SJCRH30 (cell line): ENCODE measurements at regions not wholly inside any gene's neighbourhood (a gene's known extent, or its start where the extent isn't known, plus 50 kb on each side); places are given as distances from the start of the nearest gene placed in this dataset.
"Not testable (repeated sequence)": the region's sequence is repeated elsewhere in the genome, so short reads cannot be mapped to it uniquely, and the experiment has no call there.

Experiments
- DNase-seq, 2 experiments: peaks; one replicate each; pipeline ENCODE4 v3.0.0-alpha.2; 2015 to 2020
- H3K27ac ChIP-seq: fragments of 250-450 bp; sonication (Bioruptor Pico); 2 replicates; pipeline ENCODE4 v1.5.1; 2020; ENCODE audit warnings: mild to moderate bottlenecking, moderate library complexity
- H3K27me3 ChIP-seq: fragments of 250-450 bp; sonication (Bioruptor Pico); 2 replicates; pipeline ENCODE4 v1.5.1; 2020; ENCODE audit warnings: mild to moderate bottlenecking, moderate library complexity
- H3K36me3 ChIP-seq: fragments of 250-450 bp; sonication (Bioruptor Pico); 2 replicates; pipeline ENCODE4 v1.5.1; 2020; ENCODE audit warnings: mild to moderate bottlenecking, moderate library complexity
- H3K4me1 ChIP-seq: fragments of 250-450 bp; sonication (Bioruptor Pico); 2 replicates; pipeline ENCODE4 v1.5.1; 2020; ENCODE audit warnings: mild to moderate bottlenecking, moderate library complexity
- H3K4me3 ChIP-seq: fragments of 250-450 bp; sonication (Bioruptor Pico); 2 replicates; pipeline ENCODE4 v1.5.1; 2020; ENCODE audit warnings: mild to moderate bottlenecking, moderate library complexity
- H3K9me3 ChIP-seq: fragments of 250-450 bp; sonication (Bioruptor Pico); replicated peaks from 2 replicates; pipeline ENCODE4 v1.5.1; 2020; ENCODE audit warnings: mild to moderate bottlenecking, moderate library complexity

- H3K27ac ChIP-seq, H3K36me3 ChIP-seq, H3K27me3 ChIP-seq, DNase-seq, H3K9me3 ChIP-seq, H3K4me1 ChIP-seq, H3K4me3 ChIP-seq: not testable (repeated sequence)
Observed at GRCh38 chr1:176396604-176397395, 66.2 kb upstream of the PAPPA2 start.

- DNase-seq, result no peak
- no peaks in the 10 kb centered on the region for H3K4me1 ChIP-seq
- H3K9me3 ChIP-seq, result no peaks in the 10 kb centered on the region
- no peaks in the 10 kb centered on the region for H3K36me3 ChIP-seq
- H3K27ac ChIP-seq, result no peak overlapping the region
- H3K27me3 ChIP-seq, result no peaks in the 10 kb centered on the region
- no peak overlapping the region for H3K4me3 ChIP-seq
Observed at GRCh38 chr1:176391621-176392020, 71.4 kb upstream of the PAPPA2 start.

GRCh38 chr1:176384841-176385240 lies 78.1 kb upstream of the PAPPA2 start:
- Histone ChIP-seq H3K9me3 (no peaks in the 10 kb centered on the region), H3K27me3 (no peaks in the 10 kb centered on the region), H3K36me3 (no peaks in the 10 kb centered on the region), H3K4me1 (no peaks in the 10 kb centered on the region), H3K4me3 (no peak overlapping the region), H3K27ac (no peak overlapping the region)
- DNase-seq, result no peak

- Histone ChIP-seq H3K4me3 (no peak overlapping the region), H3K9me3 (no peaks in the 10 kb centered on the region), H3K27ac (no peak overlapping the region), H3K27me3 (no peaks in the 10 kb centered on the region), H3K36me3 (no peaks in the 10 kb centered on the region), H3K4me1 (no peaks in the 10 kb centered on the region)
- DNase-seq, result no peak
Observed at GRCh38 chr1:176382163-176382562, 80.8 kb upstream of the PAPPA2 start.

GRCh38 chr1:176379626-176380339 lies 83.2 kb upstream of the PAPPA2 start:
- Histone ChIP-seq H3K36me3 (no peaks in the 10 kb centered on the region), H3K4me1 (no peaks in the 10 kb centered on the region), H3K4me3 (no peak overlapping the region), H3K27me3 (peaks cover 2% of the 10 kb centered on the region; the same call in 1 of the 2 replicates), H3K9me3 (no peaks in the 10 kb centered on the region), H3K27ac (no peak overlapping the region)
- DNase-seq, result no peak

GRCh38 chr1:176374967-176375569 lies 87.9 kb upstream of the PAPPA2 start:
- H3K4me3 ChIP-seq, result no peak overlapping the region
- peaks cover 3% of the 10 kb centered on the region; the same call in 1 of the 2 replicates for H3K27me3 ChIP-seq
- H3K9me3 ChIP-seq, result no peaks in the 10 kb centered on the region
- H3K27ac ChIP-seq, result no peak overlapping the region
- H3K36me3 ChIP-seq, result no peaks in the 10 kb centered on the region
- peak; percentile 43 to 77 for DNase-seq
- H3K4me1 ChIP-seq, result no peaks in the 10 kb centered on the region

- Histone ChIP-seq H3K4me1 (no peaks in the 10 kb centered on the region), H3K27ac (no peak overlapping the region), H3K4me3 (no peak overlapping the region), H3K27me3 (no peaks in the 10 kb centered on the region), H3K36me3 (no peaks in the 10 kb centered on the region), H3K9me3 (no peaks in the 10 kb centered on the region)
- no peak for DNase-seq
Observed at GRCh38 chr1:176364236-176364905, 98.6 kb upstream of the PAPPA2 start.

GRCh38 chr1:176349135-176349715 lies 113.8 kb upstream of the PAPPA2 start:
- not testable (repeated sequence) for DNase-seq, H3K27me3 ChIP-seq, H3K4me3 ChIP-seq, H3K4me1 ChIP-seq, H3K9me3 ChIP-seq, H3K27ac ChIP-seq, H3K36me3 ChIP-seq

GRCh38 chr1:176341656-176342055 lies 121.3 kb upstream of the PAPPA2 start:
- DNase-seq, result no peak
- no peaks in the 10 kb centered on the region for H3K27me3 ChIP-seq
- H3K4me1 ChIP-seq, result no peaks in the 10 kb centered on the region
- H3K36me3 ChIP-seq, result no peaks in the 10 kb centered on the region
- no peak overlapping the region for H3K4me3 ChIP-seq
- H3K27ac ChIP-seq, result no peak overlapping the region
- no peaks in the 10 kb centered on the region for H3K9me3 ChIP-seq

- no peaks in the 10 kb centered on the region for H3K4me1 ChIP-seq
- H3K27ac ChIP-seq, result no peak overlapping the region
- H3K27me3 ChIP-seq, result no peaks in the 10 kb centered on the region
- H3K4me3 ChIP-seq, result no peak overlapping the region
- H3K36me3 ChIP-seq, result no peaks in the 10 kb centered on the region
- DNase-seq, result no peak
- no peaks in the 10 kb centered on the region for H3K9me3 ChIP-seq
Observed at GRCh38 chr1:176338877-176339276, 124.1 kb upstream of the PAPPA2 start.

GRCh38 chr1:176330782-176331181 lies 123.7 kb upstream of the COP1 start:
- H3K36me3 ChIP-seq, result no peaks in the 10 kb centered on the region
- H3K27me3 ChIP-seq, result no peaks in the 10 kb centered on the region
- H3K4me3 ChIP-seq, result no peak overlapping the region
- no peak for DNase-seq
- no peaks in the 10 kb centered on the region for H3K9me3 ChIP-seq
- H3K4me1 ChIP-seq, result no peaks in the 10 kb centered on the region
- no peak overlapping the region for H3K27ac ChIP-seq

- no peak overlapping the region for H3K4me3 ChIP-seq
- no peaks in the 10 kb centered on the region for H3K9me3 ChIP-seq
- no peaks in the 10 kb centered on the region for H3K4me1 ChIP-seq
Observed at GRCh38 chr1:176325664-176326063, 118.6 kb upstream of the COP1 start.

GRCh38 chr1:176323472-176323871 lies 116.4 kb upstream of the COP1 start:
- no peak for DNase-seq
- Histone ChIP-seq H3K27ac (no peak overlapping the region), H3K4me3 (no peak overlapping the region), H3K9me3 (no peaks in the 10 kb centered on the region), H3K4me1 (no peaks in the 10 kb centered on the region), H3K36me3 (no peaks in the 10 kb centered on the region), H3K27me3 (no peaks in the 10 kb centered on the region)

More at GRCh38 chr1:176325664-176326063, 118.6 kb upstream of the COP1 start:
- H3K27ac ChIP-seq, result no peak overlapping the region
- H3K27me3 ChIP-seq, result no peaks in the 10 kb centered on the region
- DNase-seq, result no peak
- H3K36me3 ChIP-seq, result no peaks in the 10 kb centered on the region

- no peaks in the 10 kb centered on the region for H3K27me3 ChIP-seq
- DNase-seq, result no peak
- no peaks in the 10 kb centered on the region for H3K9me3 ChIP-seq
- H3K27ac ChIP-seq, result no peak overlapping the region
- H3K4me3 ChIP-seq, result no peak overlapping the region
- H3K4me1 ChIP-seq, result no peaks in the 10 kb centered on the region
- no peaks in the 10 kb centered on the region for H3K36me3 ChIP-seq
Observed at GRCh38 chr1:176315519-176316220, 108.6 kb upstream of the COP1 start.
